Neural cell (in vitro differentiated cells): ENCODE measurements at regions not wholly inside any gene's neighbourhood (a gene's known extent, or its start where the extent isn't known, plus 50 kb on each side); places are given as distances from the start of the nearest gene placed in this dataset.

ENCODE experiments used
- H2AFZ ChIP-seq: fragments of 200-600, 300-800 bp; sonication (generic), shearing (Covaris generic); 2 replicates; pipeline ENCODE4 v1.6.0; 2014; ENCODE audit warnings: low read depth, mild to moderate bottlenecking, antibody characterized with exemption, low read length, moderate library complexity
- H3F3A ChIP-seq: fragments of 200-600 bp; shearing (Covaris generic); 2 replicates; pipeline ENCODE4 v1.6.1; 2016; ENCODE audit warnings: mild to moderate bottlenecking, moderate library complexity, mixed read lengths, antibody characterized with exemption, low read length; ENCODE audit not compliant: insufficient read depth, poor library complexity, severe bottlenecking
- H3K27ac ChIP-seq: fragments of 200-600, 300-800 bp; sonication (generic), shearing (Covaris generic); 2 replicates; pipeline ENCODE4 v1.5.1; 2014; ENCODE audit warnings: mild to moderate bottlenecking, low read length, moderate library complexity
- H3K27me3 ChIP-seq: fragments of 300-800, 200-600 bp; sonication (generic), shearing (Covaris generic); 2 replicates; pipeline ENCODE4 v1.6.0; 2014; ENCODE audit warnings: mild to moderate bottlenecking, low read depth, low read length, moderate library complexity; ENCODE audit not compliant: insufficient read depth
- H3K36me3 ChIP-seq: fragments of 300-800, 200-600 bp; sonication (generic), shearing (Covaris generic); 2 replicates; pipeline ENCODE4 v1.5.1; 2014; ENCODE audit warnings: mild to moderate bottlenecking, antibody characterized with exemption, low read length, moderate library complexity; ENCODE audit not compliant: insufficient read depth
- H3K4me2 ChIP-seq: fragments of 300-800, 200-600 bp; sonication (generic), shearing (Covaris generic); 2 replicates; pipeline ENCODE4 v1.6.0; 2014; ENCODE audit warnings: mild to moderate bottlenecking, low read length
- H3K4me3 ChIP-seq: fragments of 300-800, 200-600 bp; sonication (generic), shearing (Covaris generic); 2 replicates; pipeline ENCODE4 v1.5.1; 2014; ENCODE audit warnings: mild to moderate bottlenecking, low read length, moderate library complexity
- H3K79me2 ChIP-seq: fragments of 200-600 bp; shearing (Covaris generic); replicated peaks from 2 replicates; pipeline ENCODE4 v1.6.0; 2014; ENCODE audit warnings: mild to moderate bottlenecking, low read length, moderate library complexity; ENCODE audit not compliant: insufficient read depth
- H3K9ac ChIP-seq: fragments of 300-800, 200-600 bp; sonication (generic), shearing (Covaris generic); 2 replicates; pipeline ENCODE4 v1.6.1; 2016; ENCODE audit warnings: mild to moderate bottlenecking, low read length, mixed read lengths
- H3K9me2 ChIP-seq: fragments of 200-600 bp; shearing (Covaris generic); 2 replicates; pipeline ENCODE4 v1.6.1; 2016; ENCODE audit warnings: mild to moderate bottlenecking, low read length, mixed read lengths; ENCODE audit not compliant: insufficient read depth
- H3K9me3 ChIP-seq: fragments of 200-600, 300-800 bp; sonication (generic), shearing (Covaris generic); 2 replicates; pipeline ENCODE4 v1.6.1; 2016; ENCODE audit warnings: mild to moderate bottlenecking, mixed run types, low read length, moderate library complexity, mixed read lengths
- H4K20me1 ChIP-seq: fragments of 200-600 bp; shearing (Covaris generic); 2 replicates; pipeline ENCODE4 v1.6.1; 2016; ENCODE audit warnings: mild to moderate bottlenecking, mixed run types; ENCODE audit not compliant: insufficient read depth
- EP300 ChIP-seq: fragments of 450-650 bp; conservative IDR thresholded peaks from 2 replicates; pipeline ENCODE4 v1.6.1; 2014; ENCODE audit warnings: antibody characterized with exemption, mild to moderate bottlenecking, moderate library complexity; ENCODE audit not compliant: poor library complexity, severe bottlenecking
- EZH2 ChIP-seq: fragments of 200-600, 300-800 bp; shearing (Covaris generic), sonication (generic); IDR thresholded peaks from 2 replicates; pipeline ENCODE4 v1.6.1; 2014; ENCODE audit warnings: antibody characterized with exemption, low read length, borderline replicate concordance, mild to moderate bottlenecking; ENCODE audit not compliant: insufficient read depth, poor library complexity, severe bottlenecking
- MXI1 ChIP-seq: fragments of 450-650 bp; conservative IDR thresholded peaks from 2 replicates; pipeline ENCODE4 v1.6.1; 2014; ENCODE audit warnings: antibody characterized with exemption, mild to moderate bottlenecking; ENCODE audit not compliant: poor library complexity, severe bottlenecking
- POLR2AphosphoS5 ChIP-seq: IDR thresholded peaks from 2 replicates; pipeline ENCODE4 v1.6.1; 2012
- RAD21 ChIP-seq: fragments of 450-650 bp; conservative IDR thresholded peaks from 2 replicates; pipeline ENCODE4 v1.6.1; 2014; ENCODE audit warnings: antibody characterized with exemption, mild to moderate bottlenecking, moderate library complexity
- REST ChIP-seq: IDR thresholded peaks from 2 replicates; pipeline ENCODE4 v1.6.1; 2012; ENCODE audit warnings: borderline replicate concordance
- SMC3 ChIP-seq: fragments of 450-650 bp; conservative IDR thresholded peaks from 2 replicates; pipeline ENCODE4 v1.6.1; 2014; ENCODE audit warnings: antibody characterized with exemption, mild to moderate bottlenecking, moderate library complexity; ENCODE audit not compliant: poor library complexity
- TAF1 ChIP-seq: IDR thresholded peaks from 2 replicates; pipeline ENCODE4 v1.6.1; 2012; ENCODE audit warnings: low read depth
- TF ChIP-seq, protein P1 (sequence below): fragments of 450-650 bp; IDR thresholded peaks from 2 replicates; pipeline ENCODE4 v1.5.1; 2014; ENCODE audit warnings: antibody characterized with exemption, mild to moderate bottlenecking, moderate library complexity; ENCODE audit not compliant: poor library complexity, severe bottlenecking

DNA sequence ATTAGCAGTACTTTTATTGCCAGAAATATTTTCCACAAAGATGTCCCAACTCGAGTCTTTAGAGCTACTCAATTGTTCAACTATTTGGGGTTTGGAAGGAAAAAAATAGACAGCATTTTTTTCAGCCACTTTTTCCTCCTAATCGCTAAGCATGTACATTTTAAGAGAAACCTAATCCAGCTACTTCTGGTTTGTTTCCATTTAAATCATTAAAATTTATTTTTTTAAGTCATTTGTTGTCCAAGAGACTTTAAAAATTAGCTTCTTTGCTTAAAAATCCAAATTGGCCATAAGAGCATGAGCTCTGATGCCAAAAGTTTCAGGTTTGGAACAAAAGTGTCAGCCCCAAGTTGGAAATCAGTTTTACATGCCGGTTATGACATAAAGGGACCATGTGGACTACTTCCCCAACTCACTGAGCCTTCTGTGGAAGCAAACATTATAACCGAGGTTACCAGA, 186.3 kb upstream of the INTU start:
- H3K36me3 ChIP-seq, result no peaks in the 10 kb centered on the region
- H3K27me3 ChIP-seq, result no peaks in the 10 kb centered on the region
- no peaks in the 10 kb centered on the region for H3F3A ChIP-seq
- H3K4me2 ChIP-seq, result no peak overlapping the region
- no peaks in the 10 kb centered on the region for H3K79me2 ChIP-seq
- H3K9me2 ChIP-seq, result no peaks in the 10 kb centered on the region
- no peak for TF ChIP-seq MXI1
- TF ChIP-seq POLR2AphosphoS5, result no peak
- TF ChIP-seq, protein P1, sequence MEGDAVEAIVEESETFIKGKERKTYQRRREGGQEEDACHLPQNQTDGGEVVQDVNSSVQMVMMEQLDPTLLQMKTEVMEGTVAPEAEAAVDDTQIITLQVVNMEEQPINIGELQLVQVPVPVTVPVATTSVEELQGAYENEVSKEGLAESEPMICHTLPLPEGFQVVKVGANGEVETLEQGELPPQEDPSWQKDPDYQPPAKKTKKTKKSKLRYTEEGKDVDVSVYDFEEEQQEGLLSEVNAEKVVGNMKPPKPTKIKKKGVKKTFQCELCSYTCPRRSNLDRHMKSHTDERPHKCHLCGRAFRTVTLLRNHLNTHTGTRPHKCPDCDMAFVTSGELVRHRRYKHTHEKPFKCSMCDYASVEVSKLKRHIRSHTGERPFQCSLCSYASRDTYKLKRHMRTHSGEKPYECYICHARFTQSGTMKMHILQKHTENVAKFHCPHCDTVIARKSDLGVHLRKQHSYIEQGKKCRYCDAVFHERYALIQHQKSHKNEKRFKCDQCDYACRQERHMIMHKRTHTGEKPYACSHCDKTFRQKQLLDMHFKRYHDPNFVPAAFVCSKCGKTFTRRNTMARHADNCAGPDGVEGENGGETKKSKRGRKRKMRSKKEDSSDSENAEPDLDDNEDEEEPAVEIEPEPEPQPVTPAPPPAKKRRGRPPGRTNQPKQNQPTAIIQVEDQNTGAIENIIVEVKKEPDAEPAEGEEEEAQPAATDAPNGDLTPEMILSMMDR, result no peak
- TF ChIP-seq RAD21, result no peak
- no peak for TF ChIP-seq TAF1
- TF ChIP-seq EZH2, result no peak
- TF ChIP-seq EP300, result no peak
- no peak for TF ChIP-seq SMC3
- no peak for TF ChIP-seq REST
- H3K9ac ChIP-seq, result no peak overlapping the region
- no peak overlapping the region for H3K27ac ChIP-seq
- no peaks in the 10 kb centered on the region for H4K20me1 ChIP-seq
- no peak overlapping the region for H2AFZ ChIP-seq
- H3K4me3 ChIP-seq, result no peak overlapping the region
- H3K9me3 ChIP-seq, result no peaks in the 10 kb centered on the region

DNA sequence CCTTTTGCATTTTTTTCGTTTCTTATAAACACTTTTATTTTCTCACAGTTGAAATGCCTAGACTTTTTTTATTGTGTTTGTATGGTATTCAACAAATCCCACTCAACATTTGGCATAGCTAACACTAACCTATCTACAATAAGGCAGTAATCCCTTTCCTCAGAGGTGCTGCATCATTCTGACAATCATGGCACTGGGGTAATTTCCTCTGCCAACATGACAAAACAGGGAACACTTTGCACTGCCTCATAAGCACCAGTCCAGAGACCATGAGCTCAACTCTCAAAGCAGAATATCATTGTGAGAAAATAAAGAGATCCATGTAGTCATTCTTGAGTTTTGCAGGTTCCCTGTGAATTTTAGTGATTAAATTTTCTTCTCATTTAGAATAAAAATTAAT, 183.8 kb upstream of the INTU start:
- no peaks in the 10 kb centered on the region for H3K79me2 ChIP-seq
- TF ChIP-seq EP300 (no peak), REST (no peak), SMC3 (no peak), MXI1 (no peak), EZH2 (no peak), TAF1 (no peak), RAD21 (no peak), POLR2AphosphoS5 (no peak)
- TF ChIP-seq, protein P1, result no peak
- no peaks in the 10 kb centered on the region for H3K9me2 ChIP-seq
- no peak overlapping the region for H3K4me3 ChIP-seq
- no peak overlapping the region for H3K27ac ChIP-seq
- H2AFZ ChIP-seq, result no peak overlapping the region
- H3F3A ChIP-seq, result no peaks in the 10 kb centered on the region
- no peak overlapping the region for H3K4me2 ChIP-seq
- no peaks in the 10 kb centered on the region for H4K20me1 ChIP-seq
- no peaks in the 10 kb centered on the region for H3K27me3 ChIP-seq
- no peak overlapping the region for H3K9ac ChIP-seq
- no peaks in the 10 kb centered on the region for H3K9me3 ChIP-seq
- no peaks in the 10 kb centered on the region for H3K36me3 ChIP-seq
